Neural crest cell (in vitro differentiated cells): ENCODE measurements at regions not wholly inside any gene's neighbourhood (a gene's known extent, or its start where the extent isn't known, plus 50 kb on each side); places are given as distances from the start of the nearest gene placed in this dataset.

Source experiments
- DNase-seq: peaks from one replicate; pipeline ENCODE4 v3.0.0; 2021; ENCODE audit warnings: low read depth, mixed read lengths, low spot score
- H3K27ac Mint-ChIP-seq: one replicate; pipeline ENCODE4 v1.8.0; 2021; ENCODE audit warnings: mild to moderate bottlenecking, mixed read lengths; ENCODE audit not compliant: unreplicated experiment
- H3K27me3 Mint-ChIP-seq: 2 replicates; pipeline ENCODE4 v1.8.0; 2021; ENCODE audit warnings: low read depth, mild to moderate bottlenecking, mixed read lengths
- H3K36me3 Mint-ChIP-seq: 2 replicates; pipeline ENCODE4 v1.8.0; 2021; ENCODE audit warnings: low read depth, mild to moderate bottlenecking, mixed read lengths
- H3K4me1 Mint-ChIP-seq: 2 replicates; pipeline ENCODE4 v1.8.0; 2021; ENCODE audit warnings: mixed read lengths
- H3K4me3 Mint-ChIP-seq: one replicate; pipeline ENCODE4 v1.8.0; 2021; ENCODE audit warnings: mild to moderate bottlenecking, mixed read lengths
- H3K9me3 Mint-ChIP-seq: 2 replicates; pipeline ENCODE4 v1.8.0; 2021; ENCODE audit warnings: mixed read lengths
- TF ChIP-seq, protein P1 (sequence below): fragments of 200-600 bp; sonication (generic); conservative IDR thresholded peaks from 2 replicates; pipeline ENCODE4 v1.5.0; 2021; ENCODE audit warnings: antibody characterized with exemption, mild to moderate bottlenecking

DNA sequence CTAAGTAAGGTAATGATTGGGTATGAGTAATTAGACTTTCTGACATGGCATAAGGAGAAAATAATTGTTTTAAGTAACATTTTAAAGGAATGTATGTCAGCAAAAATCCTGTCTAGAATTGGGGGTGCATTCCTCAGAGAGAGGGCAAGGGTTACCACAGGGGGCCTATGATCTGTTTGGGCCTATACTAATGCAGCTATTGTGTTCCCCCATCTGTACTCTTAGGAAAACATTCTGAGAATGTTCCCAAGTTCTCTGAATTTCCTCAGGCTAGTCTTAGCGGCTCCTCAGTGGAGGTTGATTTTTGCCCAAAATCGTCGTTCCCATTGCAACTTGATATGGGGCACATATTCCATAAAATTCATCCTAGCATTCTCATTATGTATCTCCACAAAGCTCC, 1216.4 kb upstream of the GBE1 start:
- Mint-ChIP-seq H3K4me1 (peaks cover 16% of the 10 kb centered on the region), H3K36me3 (no peaks in the 10 kb centered on the region), H3K27ac (no peak overlapping the region), H3K27me3 (no peaks in the 10 kb centered on the region), H3K9me3 (peaks cover 10% of the 10 kb centered on the region), H3K4me3 (no peak overlapping the region)
- TF ChIP-seq, protein P1, sequence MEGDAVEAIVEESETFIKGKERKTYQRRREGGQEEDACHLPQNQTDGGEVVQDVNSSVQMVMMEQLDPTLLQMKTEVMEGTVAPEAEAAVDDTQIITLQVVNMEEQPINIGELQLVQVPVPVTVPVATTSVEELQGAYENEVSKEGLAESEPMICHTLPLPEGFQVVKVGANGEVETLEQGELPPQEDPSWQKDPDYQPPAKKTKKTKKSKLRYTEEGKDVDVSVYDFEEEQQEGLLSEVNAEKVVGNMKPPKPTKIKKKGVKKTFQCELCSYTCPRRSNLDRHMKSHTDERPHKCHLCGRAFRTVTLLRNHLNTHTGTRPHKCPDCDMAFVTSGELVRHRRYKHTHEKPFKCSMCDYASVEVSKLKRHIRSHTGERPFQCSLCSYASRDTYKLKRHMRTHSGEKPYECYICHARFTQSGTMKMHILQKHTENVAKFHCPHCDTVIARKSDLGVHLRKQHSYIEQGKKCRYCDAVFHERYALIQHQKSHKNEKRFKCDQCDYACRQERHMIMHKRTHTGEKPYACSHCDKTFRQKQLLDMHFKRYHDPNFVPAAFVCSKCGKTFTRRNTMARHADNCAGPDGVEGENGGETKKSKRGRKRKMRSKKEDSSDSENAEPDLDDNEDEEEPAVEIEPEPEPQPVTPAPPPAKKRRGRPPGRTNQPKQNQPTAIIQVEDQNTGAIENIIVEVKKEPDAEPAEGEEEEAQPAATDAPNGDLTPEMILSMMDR = no peak
- no peak for DNase-seq

DNA sequence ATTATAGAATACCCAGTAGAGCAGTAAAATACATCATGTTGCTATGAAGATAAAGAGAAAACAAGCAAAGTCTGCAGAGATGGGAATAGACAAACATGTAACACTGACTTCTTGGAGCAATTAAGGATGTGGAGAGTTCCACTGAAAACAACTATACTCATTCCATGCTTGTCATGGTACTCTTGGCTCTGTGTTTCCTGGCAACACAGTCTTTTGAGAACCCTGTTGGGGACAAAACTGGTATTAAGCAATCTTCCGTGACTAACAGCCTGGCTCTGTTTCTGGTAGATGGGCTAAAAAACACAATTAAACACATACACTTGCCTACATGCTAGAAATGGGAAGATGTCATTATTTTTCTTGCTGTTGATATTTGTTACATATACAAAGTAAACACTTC, 1212.3 kb upstream of the GBE1 start:
- TF ChIP-seq, protein P1 = no peak
- Mint-ChIP-seq H3K4me3 (no peak overlapping the region), H3K27me3 (no peaks in the 10 kb centered on the region), H3K36me3 (no peaks in the 10 kb centered on the region), H3K27ac (no peak overlapping the region), H3K4me1 (peaks cover 16% of the 10 kb centered on the region), H3K9me3 (peaks cover 3% of the 10 kb centered on the region)
- DNase-seq = no peak

DNA sequence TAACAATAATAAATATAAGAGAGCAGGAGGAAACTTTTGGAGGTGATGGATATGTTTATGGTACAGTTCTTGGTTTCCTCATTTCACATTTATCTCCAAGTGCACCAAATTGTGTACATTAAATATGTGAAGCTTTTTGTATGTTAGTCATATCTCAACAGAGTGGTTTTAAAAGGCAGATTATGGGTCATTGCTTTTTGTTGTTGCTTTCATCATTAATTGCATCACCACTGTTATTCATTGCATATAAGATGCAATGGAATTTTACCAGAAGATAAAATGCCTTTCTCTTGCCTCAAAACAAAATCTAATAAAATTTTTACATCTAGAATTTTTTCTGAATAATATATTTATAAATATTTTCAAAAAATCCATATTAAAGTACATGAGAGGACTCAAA, 1198.9 kb upstream of the GBE1 start:
- peaks cover 3% of the 10 kb centered on the region for H3K4me1 Mint-ChIP-seq
- no peak overlapping the region for H3K27ac Mint-ChIP-seq
- no peak overlapping the region for H3K4me3 Mint-ChIP-seq
- H3K9me3 Mint-ChIP-seq = no peaks in the 10 kb centered on the region
- H3K27me3 Mint-ChIP-seq = no peaks in the 10 kb centered on the region
- H3K36me3 Mint-ChIP-seq = no peaks in the 10 kb centered on the region
- DNase-seq = no peak
- TF ChIP-seq, protein P1 = no peak

DNA sequence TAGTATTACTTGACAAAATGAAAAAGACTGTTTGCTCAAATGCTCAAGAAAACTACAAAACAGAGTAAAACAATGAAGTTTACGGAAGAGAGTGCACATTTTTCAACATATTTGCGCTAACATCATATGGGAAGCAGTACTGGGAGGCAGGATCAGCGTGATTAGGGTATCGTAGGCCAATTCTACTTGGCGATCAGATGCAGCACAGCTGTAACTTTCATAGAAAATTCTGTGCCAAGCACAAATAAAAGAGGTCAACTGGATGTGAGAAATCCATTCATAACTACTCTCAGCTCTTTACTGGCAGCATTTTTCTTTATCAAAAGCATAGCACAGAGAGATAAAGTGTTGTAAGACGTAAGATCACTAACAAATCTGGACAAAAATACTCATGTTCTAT, 1196.3 kb upstream of the GBE1 start:
- Mint-ChIP-seq H3K4me1 (peaks cover 3% of the 10 kb centered on the region), H3K4me3 (no peak overlapping the region), H3K9me3 (peaks cover 3% of the 10 kb centered on the region), H3K36me3 (peaks cover 2% of the 10 kb centered on the region), H3K27ac (no peak overlapping the region), H3K27me3 (no peaks in the 10 kb centered on the region)
- no peak for DNase-seq
- TF ChIP-seq, protein P1 = no peak

DNA sequence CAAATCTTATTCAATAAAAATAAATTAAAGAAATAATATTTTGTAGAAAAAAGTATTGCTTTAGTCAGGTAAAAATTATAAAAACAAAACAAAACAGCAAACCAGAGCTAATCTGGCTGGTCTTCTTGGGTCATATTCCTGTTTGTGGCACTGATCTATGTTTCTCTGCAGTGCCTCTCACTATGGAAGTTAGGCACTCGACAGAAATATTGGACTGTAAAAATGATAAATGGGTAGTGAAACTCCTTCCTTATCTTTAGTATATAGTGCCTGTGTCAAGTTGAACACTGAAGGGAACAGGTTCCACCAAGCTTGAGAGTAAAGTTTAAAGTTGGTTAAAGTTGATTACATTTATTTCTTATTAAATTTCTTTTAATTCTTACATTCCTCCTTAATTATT, 1195.6 kb upstream of the GBE1 start:
- H3K9me3 Mint-ChIP-seq = peaks cover 3% of the 10 kb centered on the region
- H3K36me3 Mint-ChIP-seq = peaks cover 2% of the 10 kb centered on the region
- H3K27me3 Mint-ChIP-seq = no peaks in the 10 kb centered on the region
- TF ChIP-seq, protein P1 = no peak
- H3K4me1 Mint-ChIP-seq = peaks cover 3% of the 10 kb centered on the region
- DNase-seq = no peak
- no peak overlapping the region for H3K27ac Mint-ChIP-seq
- H3K4me3 Mint-ChIP-seq = no peak overlapping the region

DNA sequence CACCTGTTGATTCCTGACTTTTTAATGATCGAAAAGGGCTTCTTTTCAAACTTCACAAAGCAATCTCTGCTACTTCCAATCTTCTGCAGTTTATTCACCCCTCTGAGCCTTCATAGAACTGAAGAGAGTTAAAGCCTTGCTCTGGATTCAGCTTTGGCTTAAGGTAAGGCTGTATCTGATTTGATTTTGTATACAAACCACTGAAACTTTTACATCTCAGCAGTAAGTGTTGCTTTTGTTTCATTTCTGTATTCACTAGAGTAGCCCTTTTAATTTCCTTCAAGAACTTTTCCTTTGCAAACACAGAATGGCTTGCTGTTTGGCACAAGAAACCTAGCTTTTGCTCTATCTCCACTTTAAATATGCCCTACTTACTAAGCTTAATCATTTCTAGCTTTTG, 1193.0 kb upstream of the GBE1 start:
- Mint-ChIP-seq H3K27ac (no peak overlapping the region), H3K36me3 (peaks cover 2% of the 10 kb centered on the region), H3K4me3 (no peak overlapping the region), H3K27me3 (no peaks in the 10 kb centered on the region), H3K9me3 (peaks cover 3% of the 10 kb centered on the region), H3K4me1 (peaks cover 3% of the 10 kb centered on the region)
- TF ChIP-seq, protein P1 = no peak
- no peak for DNase-seq
